ENCODE measurements at regions not wholly inside any gene's neighbourhood (a gene's known extent, or its start where the extent isn't known, plus 50 kb on each side); places are given as distances from the start of the nearest gene placed in this dataset.
"Not testable (repeated sequence)": the region's sequence is repeated elsewhere in the genome, so short reads cannot be mapped to it uniquely, and the experiment has no call there.

DNA sequence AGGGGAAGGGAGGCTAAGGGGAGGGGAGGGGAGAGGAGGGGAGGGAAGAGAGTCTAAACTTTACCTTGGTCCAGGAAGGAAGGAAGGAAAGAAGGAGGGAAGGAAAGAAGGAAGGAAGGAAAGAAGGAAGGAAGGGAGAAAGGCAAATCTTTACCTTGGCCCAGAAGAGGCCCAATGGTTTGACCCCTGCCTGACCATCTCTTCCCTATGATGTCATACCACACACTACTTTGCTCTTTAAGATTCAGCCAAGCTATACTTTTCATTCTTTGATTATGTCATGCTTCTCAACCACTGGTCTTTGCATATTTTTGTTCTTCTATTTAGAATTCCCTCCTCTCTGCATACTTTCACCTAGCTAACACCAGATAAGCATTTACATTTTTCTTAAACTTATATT lies 1077.5 kb downstream of the PCDH9 start:
- no peak for TF ChIP-seq POLR2A (IDR thresholded peaks at IDR 0.05)
- TF ChIP-seq, protein P1, sequence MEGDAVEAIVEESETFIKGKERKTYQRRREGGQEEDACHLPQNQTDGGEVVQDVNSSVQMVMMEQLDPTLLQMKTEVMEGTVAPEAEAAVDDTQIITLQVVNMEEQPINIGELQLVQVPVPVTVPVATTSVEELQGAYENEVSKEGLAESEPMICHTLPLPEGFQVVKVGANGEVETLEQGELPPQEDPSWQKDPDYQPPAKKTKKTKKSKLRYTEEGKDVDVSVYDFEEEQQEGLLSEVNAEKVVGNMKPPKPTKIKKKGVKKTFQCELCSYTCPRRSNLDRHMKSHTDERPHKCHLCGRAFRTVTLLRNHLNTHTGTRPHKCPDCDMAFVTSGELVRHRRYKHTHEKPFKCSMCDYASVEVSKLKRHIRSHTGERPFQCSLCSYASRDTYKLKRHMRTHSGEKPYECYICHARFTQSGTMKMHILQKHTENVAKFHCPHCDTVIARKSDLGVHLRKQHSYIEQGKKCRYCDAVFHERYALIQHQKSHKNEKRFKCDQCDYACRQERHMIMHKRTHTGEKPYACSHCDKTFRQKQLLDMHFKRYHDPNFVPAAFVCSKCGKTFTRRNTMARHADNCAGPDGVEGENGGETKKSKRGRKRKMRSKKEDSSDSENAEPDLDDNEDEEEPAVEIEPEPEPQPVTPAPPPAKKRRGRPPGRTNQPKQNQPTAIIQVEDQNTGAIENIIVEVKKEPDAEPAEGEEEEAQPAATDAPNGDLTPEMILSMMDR (IDR thresholded peaks at IDR 0.05): no peak
- Histone ChIP-seq H3K4me1 (no peaks in the 10 kb centered on the region), H3K27ac (no peak overlapping the region), H3K4me3 (no peak overlapping the region), H3K36me3 (replicated peaks in 1 of 2; ENCODE audit: insufficient read depth in 1 of 2, low read depth in 2 of 2) (no peaks in the 10 kb centered on the region), H3K27me3 (no peaks in the 10 kb centered on the region), H3K9me3 (no peaks in the 10 kb centered on the region)
- DNase-seq (no peak), ATAC-seq (no peak)
- intact Hi-C loops (cut with DNase I): no loop called here

DNA sequence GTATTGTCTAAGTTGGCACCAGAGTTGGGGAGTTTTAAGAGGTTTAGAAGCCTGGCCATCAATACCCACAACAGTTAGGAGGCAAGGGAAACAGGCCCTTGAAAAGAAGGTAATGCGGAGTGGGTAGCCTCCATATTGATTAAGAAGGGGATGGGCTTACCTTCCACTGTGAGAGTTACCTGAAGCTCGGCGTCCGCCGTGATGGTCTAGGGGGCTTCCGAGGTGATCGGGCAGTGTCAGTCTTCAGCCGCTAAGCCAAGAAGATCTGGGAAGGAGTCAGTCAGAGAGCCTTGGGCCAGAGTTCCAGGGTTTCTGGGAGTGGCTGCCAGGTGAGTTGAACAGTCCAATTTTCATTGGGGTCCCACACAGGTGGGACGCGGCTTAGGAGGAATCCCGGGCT lies 1085.8 kb downstream of the PCDH9 start:
- H3K27me3 ChIP-seq; ATAC-seq; H3K9me3 ChIP-seq; H3K4me3 ChIP-seq; DNase-seq; intact Hi-C loops (cut with DNase I); H3K4me1 ChIP-seq; H3K36me3 ChIP-seq (replicated peaks in 1 of 2; ENCODE audit: insufficient read depth in 1 of 2, low read depth in 2 of 2); H3K27ac ChIP-seq: not testable (repeated sequence)
- WGBS, 2 donors: 87 to 96% methylated on average over 8 to 11 of the region's 11 CpGs

DNA sequence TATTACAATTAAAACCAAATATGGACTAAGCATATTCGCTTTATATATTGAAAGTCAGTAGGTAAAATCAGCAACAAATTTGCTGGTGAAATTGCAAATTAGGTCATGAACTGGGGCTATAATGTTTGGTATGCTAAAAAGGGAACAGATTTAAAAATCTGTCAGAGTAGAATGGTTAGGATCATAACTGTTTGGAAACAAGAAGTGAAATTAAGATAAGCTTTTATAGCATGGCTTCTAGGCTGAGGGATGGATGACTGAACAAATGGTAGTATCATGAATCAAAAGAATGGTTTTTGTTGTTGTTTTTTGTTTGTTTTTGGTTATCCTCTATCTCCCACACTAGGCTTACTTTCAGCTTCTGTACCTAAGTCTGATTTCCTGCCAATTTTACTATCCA lies 1090.4 kb downstream of the PCDH9 start:
- no peaks in the 10 kb centered on the region for H3K9me3 ChIP-seq
- H3K4me3 ChIP-seq: no peak overlapping the region
- intact Hi-C loops (cut with DNase I): no loop called here
- ATAC-seq (no peak), DNase-seq (no peak)
- no peaks in the 10 kb centered on the region for H3K27me3 ChIP-seq
- 60 to 61% methylated on average over 1 of the region's 1 CpG for WGBS, 2 donors
- H3K36me3 ChIP-seq (replicated peaks in 1 of 2; ENCODE audit: insufficient read depth in 1 of 2, low read depth in 2 of 2): no peaks in the 10 kb centered on the region
- TF ChIP-seq POLR2A (IDR thresholded peaks at IDR 0.05): no peak
- TF ChIP-seq, protein P1 (IDR thresholded peaks at IDR 0.05): no peak
- no peak overlapping the region for H3K27ac ChIP-seq
- H3K4me1 ChIP-seq: peaks cover 9% of the 10 kb centered on the region

DNA sequence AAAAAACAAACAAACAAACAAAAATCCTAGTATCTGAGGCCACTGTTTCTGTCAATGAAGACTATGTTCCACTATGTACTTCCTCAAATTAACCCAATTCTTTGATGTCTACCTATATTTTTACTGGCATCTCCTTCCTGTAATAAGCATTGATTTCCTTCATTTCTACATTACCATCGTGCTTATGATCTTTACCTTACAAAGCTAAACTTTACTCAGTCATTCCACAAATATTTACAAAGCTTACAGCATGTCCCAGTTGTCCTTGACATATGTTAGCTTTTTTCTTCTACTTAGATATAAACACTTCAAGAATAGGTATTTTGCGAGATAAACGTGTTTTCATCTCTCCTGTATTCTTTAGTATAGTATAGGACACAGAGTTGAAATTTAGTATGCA lies 1090.9 kb downstream of the PCDH9 start:
- no peak overlapping the region for H3K27ac ChIP-seq
- H3K36me3 ChIP-seq (replicated peaks in 1 of 2; ENCODE audit: insufficient read depth in 1 of 2, low read depth in 2 of 2): no peaks in the 10 kb centered on the region
- no peak for TF ChIP-seq POLR2A (IDR thresholded peaks at IDR 0.05)
- TF ChIP-seq, protein P1 (IDR thresholded peaks at IDR 0.05): no peak
- ATAC-seq (no peak), DNase-seq (no peak)
- H3K4me1 ChIP-seq: peaks cover 9% of the 10 kb centered on the region
- H3K27me3 ChIP-seq: no peaks in the 10 kb centered on the region
- intact Hi-C loops (cut with DNase I): no loop called here
- 17 to 19% methylated on average over 3 of the region's 3 CpGs for WGBS, 2 donors
- no peak overlapping the region for H3K4me3 ChIP-seq
- no peaks in the 10 kb centered on the region for H3K9me3 ChIP-seq

DNA sequence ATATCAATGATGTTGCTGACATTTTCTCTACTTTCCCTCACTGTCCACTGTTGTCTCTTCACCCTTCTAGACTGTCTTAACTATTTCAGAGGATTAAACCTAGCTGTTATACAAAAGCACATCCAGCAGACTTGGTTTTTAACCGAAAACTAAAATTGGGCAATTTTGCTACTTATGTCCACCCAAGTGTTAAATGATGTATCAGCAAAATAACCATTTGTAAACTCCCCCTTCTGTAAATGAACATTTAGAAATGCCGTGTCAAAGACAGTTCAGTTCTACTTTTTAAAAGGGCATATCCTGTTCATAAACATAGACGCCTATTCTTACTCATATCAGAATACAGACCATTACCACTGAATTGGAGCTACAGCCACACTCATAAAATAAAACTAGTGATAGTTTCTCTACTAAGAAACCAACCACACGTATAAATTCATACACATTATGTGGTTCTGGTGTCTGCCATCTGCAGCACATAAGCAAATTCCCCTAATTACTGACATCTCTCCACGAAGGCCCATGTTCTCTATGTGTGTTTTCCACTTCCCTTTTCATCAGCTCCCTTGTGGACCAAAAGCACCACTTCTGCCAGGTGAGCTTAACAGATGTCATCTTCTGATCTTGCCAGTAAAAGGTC lies 1091.8 kb downstream of the PCDH9 start:
- ATAC-seq: no peak
- no peak overlapping the region for H3K4me3 ChIP-seq
- H3K36me3 ChIP-seq (replicated peaks in 1 of 2; ENCODE audit: insufficient read depth in 1 of 2, low read depth in 2 of 2): no peaks in the 10 kb centered on the region
- DNase-seq: no peak
- H3K9me3 ChIP-seq: no peaks in the 10 kb centered on the region
- H3K27ac ChIP-seq: no peak overlapping the region
- intact Hi-C loops (cut with DNase I): no loop called here
- peaks cover 9% of the 10 kb centered on the region for H3K4me1 ChIP-seq
- 80 to 88% methylated on average over 5 of the region's 5 CpGs for WGBS, 2 donors
- H3K27me3 ChIP-seq: no peaks in the 10 kb centered on the region
- no peak for TF ChIP-seq POLR2A (IDR thresholded peaks at IDR 0.05)
- TF ChIP-seq, protein P1 (IDR thresholded peaks at IDR 0.05): no peak
